Body of pancreas (tissue), 4 donors: ENCODE measurements at regions not wholly inside any gene's neighbourhood (a gene's known extent, or its start where the extent isn't known, plus 50 kb on each side); places are given as distances from the start of the nearest gene placed in this dataset.

Experiments
- ATAC-seq: fragments of 150-250 bp; one replicate; pipeline ENCODE4 v1.9.1; 2016
- DNase-seq, 4 donors: peaks; one replicate each; pipeline ENCODE4 v3.0.0-alpha.2; 2019
- H3K27ac ChIP-seq, 4 donors: fragments of 200-600 bp; sonication (generic); 1 replicate in 3 of 4; 2 replicates in 1 of 4; pipeline versions ENCODE4 v1.5.1 to v1.6.1; 2016 to 2019; ENCODE audit warnings: mild to moderate bottlenecking in 1 of 4, mixed read lengths in 1 of 4, moderate library complexity in 1 of 4
- H3K27me3 ChIP-seq, 2 donors: fragments of 200-600 bp; sonication (generic); one replicate each; pipeline ENCODE4 v1.6.0; 2016; ENCODE audit warnings: mild to moderate bottlenecking in 1 of 2
- H3K36me3 ChIP-seq, 2 donors: fragments of 200-600 bp; sonication (generic); replicated peaks in 1 of 2; 2 replicates each; pipeline ENCODE4 v1.5.1; 2016; ENCODE audit warnings: low read depth in 2 of 2; ENCODE audit not compliant: insufficient read depth in 1 of 2
- H3K4me1 ChIP-seq: fragments of 200-600 bp; sonication (generic); one replicate; pipeline ENCODE4 v1.6.0; 2016
- H3K4me3 ChIP-seq, 2 donors: fragments of 200-600 bp; sonication (generic); 1 replicate in 1 of 2; 2 replicates in 1 of 2; pipeline ENCODE4 v1.5.1; 2016 to 2019
- H3K9me3 ChIP-seq, 3 donors: fragments of 200-600 bp; sonication (generic); 1 replicate in 2 of 3; 2 replicates in 1 of 3; pipeline ENCODE4 v1.5.1; 2016
- CTCF ChIP-seq, 7 experiments: fragments of 450-650 bp in 4 of 7; fragments of 200-600 bp in 3 of 7; sonication (generic) in 3 of 7; IDR thresholded peaks; one replicate each; pipeline ENCODE4 v1.5.1; 2016 to 2019; ENCODE audit warnings: antibody characterized with exemption in 7 of 7
- POLR2A ChIP-seq, 3 donors: fragments of 450-650 bp; IDR thresholded peaks; one replicate each; pipeline ENCODE4 v1.6.1; 2016; ENCODE audit warnings: antibody characterized with exemption in 3 of 3, mild to moderate bottlenecking in 2 of 3
- WGBS, 2 donors: methylation state at CpG; one replicate each; pipeline ENCODE4 v1.1.5; 2017; 5-methylcytosine and 5-hydroxymethylcytosine counted together
- intact Hi-C: fragments of 100-400 bp; cut with DNase I; formaldehyde crosslinking; loops from one replicate; pipeline ENCODE4 v1.15.1; 2023

GRCh38 chr7:156104501-156105336, 292.5 kb upstream of the SHH start:
- no peak for DNase-seq

GRCh38 chr7:156102267-156102666, 290.0 kb upstream of the SHH start:
- Histone ChIP-seq H3K4me3 (no peak overlapping the region), H3K9me3 (no peaks in the 10 kb centered on the region), H3K4me1 (no peaks in the 10 kb centered on the region), H3K36me3 (no peaks in the 10 kb centered on the region), H3K27ac (no peak overlapping the region), H3K27me3 (no peaks in the 10 kb centered on the region)
- ATAC-seq (no peak), DNase-seq (no peak)
- TF ChIP-seq CTCF (IDR thresholded peaks at IDR 0.05): no peak
- no peak for TF ChIP-seq POLR2A (IDR thresholded peaks at IDR 0.05)
- intact Hi-C loops: no loop called here
- 77 to 78% methylated on average over 1 of the region's 1 CpG for WGBS, 2 donors

More at GRCh38 chr7:156104501-156105336, 292.5 kb upstream of the SHH start:
- H3K9me3 ChIP-seq: no peaks in the 10 kb centered on the region
- H3K4me1 ChIP-seq: no peaks in the 10 kb centered on the region
- 78 to 79% methylated on average over 34 to 39 of the region's 39 CpGs for WGBS, 2 donors
- intact Hi-C loops: no loop called here
- no peak for TF ChIP-seq POLR2A (IDR thresholded peaks at IDR 0.05)
- no peak for TF ChIP-seq CTCF (IDR thresholded peaks at IDR 0.05)
- H3K36me3 ChIP-seq: no peaks in the 10 kb centered on the region
- no peak overlapping the region for H3K27ac ChIP-seq
- no peaks in the 10 kb centered on the region for H3K27me3 ChIP-seq
- ATAC-seq: no peak
- no peak overlapping the region for H3K4me3 ChIP-seq

- ATAC-seq: no peak
- intact Hi-C loops: no loop called here
- no peaks in the 10 kb centered on the region for H3K36me3 ChIP-seq
- no peaks in the 10 kb centered on the region for H3K27me3 ChIP-seq
- TF ChIP-seq POLR2A (IDR thresholded peaks at IDR 0.05) (no peak), CTCF (IDR thresholded peaks at IDR 0.05) (no peak)
- H3K9me3 ChIP-seq: no peaks in the 10 kb centered on the region
- H3K4me1 ChIP-seq: no peaks in the 10 kb centered on the region
- 76 to 83% methylated on average over 6 of the region's 6 CpGs for WGBS, 2 donors
- H3K4me3 ChIP-seq: no peak overlapping the region
- H3K27ac ChIP-seq: no peak overlapping the region
- DNase-seq: no peak
These were observed 289.1 kb upstream of the SHH start for GRCh38 chr7:156101355-156101754.

GRCh38 chr7:156100086-156100485, 287.8 kb upstream of the SHH start:
- no peaks in the 10 kb centered on the region for H3K36me3 ChIP-seq
- H3K4me1 ChIP-seq: no peaks in the 10 kb centered on the region
- H3K27me3 ChIP-seq: no peaks in the 10 kb centered on the region
- H3K4me3 ChIP-seq: no peak overlapping the region
- H3K9me3 ChIP-seq: no peaks in the 10 kb centered on the region
- no peak overlapping the region for H3K27ac ChIP-seq
- intact Hi-C loops: no loop called here
- TF ChIP-seq CTCF (IDR thresholded peaks at IDR 0.05) (no peak), POLR2A (IDR thresholded peaks at IDR 0.05) (no peak)
- DNase-seq (no peak), ATAC-seq (no peak)
- WGBS, 2 donors: 60 to 75% methylated on average over 1 to 6 of the region's 6 CpGs

- Histone ChIP-seq H3K27ac (no peak overlapping the region), H3K9me3 (no peaks in the 10 kb centered on the region), H3K27me3 (no peaks in the 10 kb centered on the region), H3K36me3 (no peaks in the 10 kb centered on the region), H3K4me3 (no peak overlapping the region), H3K4me1 (no peaks in the 10 kb centered on the region)
- TF ChIP-seq POLR2A (IDR thresholded peaks at IDR 0.05): no peak
- TF ChIP-seq CTCF (IDR thresholded peaks at IDR 0.05): no peak
- no peak for ATAC-seq
- no peak for DNase-seq
- intact Hi-C loops: no loop called here
- WGBS, 2 donors: 85 to 88% methylated on average over 10 of the region's 10 CpGs
These were observed 286.8 kb upstream of the SHH start for GRCh38 chr7:156099085-156099484.
